Liver (tissue), 8 donors: ENCODE measurements at regions not wholly inside any gene's neighbourhood (a gene's known extent, or its start where the extent isn't known, plus 50 kb on each side); places are given as distances from the start of the nearest gene placed in this dataset.

Experiments
- DNase-seq: peaks from one replicate; pipeline ENCODE4 v3.0.0-alpha.2; 2017; ENCODE audit warnings: low spot score
- H3K27ac ChIP-seq, 2 donors: one replicate each; pipeline ENCODE4 v1.7.0; 2013; ENCODE audit warnings: inconsistent platforms in 2 of 2, low read length in 2 of 2, control low read depth in 1 of 2, low read depth in 1 of 2, mild to moderate bottlenecking in 1 of 2
- H3K27me3 ChIP-seq, 4 donors: one replicate each; pipeline versions ENCODE4 v1.6.1 to v1.7.0; 2013; ENCODE audit warnings: low read length in 3 of 4, inconsistent platforms in 1 of 4, mild to moderate bottlenecking in 1 of 4, moderate library complexity in 1 of 4; ENCODE audit not compliant: control insufficient read depth in 4 of 4, insufficient read depth in 4 of 4
- H3K36me3 ChIP-seq, 4 donors: one replicate each; pipeline versions ENCODE4 v1.6.1 to v1.7.0; 2013; ENCODE audit warnings: low read length in 3 of 4, mild to moderate bottlenecking in 3 of 4, low read depth in 1 of 4, moderate library complexity in 1 of 4; ENCODE audit not compliant: control insufficient read depth in 4 of 4, insufficient read depth in 3 of 4
- H3K4me1 ChIP-seq, 4 donors: one replicate each; pipeline versions ENCODE4 v1.6.1 to v1.7.0; 2013; ENCODE audit warnings: low read length in 3 of 4, mild to moderate bottlenecking in 3 of 4, moderate library complexity in 1 of 4; ENCODE audit not compliant: control insufficient read depth in 4 of 4, insufficient read depth in 4 of 4
- H3K4me3 ChIP-seq, 3 donors: one replicate each; pipeline versions ENCODE4 v1.6.1 to v1.7.0; 2013; ENCODE audit warnings: low read length in 3 of 3, control low read depth in 1 of 3, low read depth in 1 of 3, mild to moderate bottlenecking in 1 of 3
- H3K9ac ChIP-seq, 2 donors: one replicate each; pipeline ENCODE4 v1.7.0; 2013; ENCODE audit warnings: low read length in 2 of 2, mild to moderate bottlenecking in 2 of 2, moderate library complexity in 2 of 2, control low read depth in 1 of 2, low read depth in 1 of 2
- H3K9me3 ChIP-seq, 4 donors: one replicate each; pipeline versions ENCODE4 v1.6.1 to v1.7.0; 2013; ENCODE audit warnings: low read length in 3 of 4; ENCODE audit not compliant: control insufficient read depth in 4 of 4
- CTCF ChIP-seq: fragments of 150-350 bp; IDR thresholded peaks from 2 replicates; pipeline ENCODE4 v1.5.1; 2017; ENCODE audit warnings: improper control_type of control experiment, low read depth, low read length; ENCODE audit not compliant: missing input control
- EGR1 ChIP-seq, 2 donors: IDR thresholded peaks; 2 replicates each; pipeline ENCODE4 v1.6.1; 2016 to 2018; ENCODE audit warnings: antibody characterized with exemption in 2 of 2, low read depth in 2 of 2
- FOXA1 ChIP-seq: IDR thresholded peaks from 2 replicates; pipeline ENCODE4 v1.6.1; 2016; ENCODE audit warnings: antibody characterized with exemption
- FOXA2 ChIP-seq: IDR thresholded peaks from 2 replicates; pipeline ENCODE4 v1.6.1; 2016; ENCODE audit warnings: antibody characterized with exemption
- GABPA ChIP-seq, 2 donors: IDR thresholded peaks in 1 of 2; conservative IDR thresholded peaks in 1 of 2; 2 replicates each; pipeline ENCODE4 v1.6.1; 2016; ENCODE audit warnings: antibody characterized with exemption in 2 of 2, mild to moderate bottlenecking in 1 of 2, moderate library complexity in 1 of 2
- HNF4A ChIP-seq, 2 donors: conservative IDR thresholded peaks; 2 replicates each; pipeline ENCODE4 v1.6.1; 2016; ENCODE audit warnings: antibody characterized with exemption in 2 of 2, mild to moderate bottlenecking in 2 of 2
- HNF4G ChIP-seq: IDR thresholded peaks from 2 replicates; pipeline ENCODE4 v1.6.1; 2016; ENCODE audit warnings: antibody characterized with exemption
- JUND ChIP-seq, 2 donors: IDR thresholded peaks; 2 replicates each; pipeline ENCODE4 v1.6.1; 2016; ENCODE audit warnings: antibody characterized with exemption in 2 of 2
- NR2F2 ChIP-seq: IDR thresholded peaks from 2 replicates; pipeline ENCODE4 v1.6.1; 2016; ENCODE audit warnings: antibody characterized with exemption
- RAD21 ChIP-seq, 2 donors: IDR thresholded peaks; 2 replicates each; pipeline ENCODE4 v1.6.1; 2016; ENCODE audit warnings: antibody characterized with exemption in 2 of 2, mild to moderate bottlenecking in 2 of 2
- REST ChIP-seq: IDR thresholded peaks from 2 replicates; pipeline ENCODE4 v1.6.1; 2016; ENCODE audit warnings: antibody characterized with exemption, mild to moderate bottlenecking
- RXRA ChIP-seq, 2 donors: IDR thresholded peaks; 2 replicates each; pipeline ENCODE4 v1.6.1; 2017 to 2018; ENCODE audit warnings: antibody characterized with exemption in 2 of 2, mild to moderate bottlenecking in 1 of 2
- SP1 ChIP-seq: IDR thresholded peaks from 2 replicates; pipeline ENCODE4 v1.6.1; 2018; ENCODE audit warnings: antibody characterized with exemption, mild to moderate bottlenecking
- TAF1 ChIP-seq: conservative IDR thresholded peaks from 2 replicates; pipeline ENCODE4 v1.6.1; 2016; ENCODE audit warnings: antibody characterized with exemption, mild to moderate bottlenecking
- YY1 ChIP-seq: IDR thresholded peaks from 2 replicates; pipeline ENCODE4 v1.6.1; 2016; ENCODE audit warnings: antibody characterized with exemption, mild to moderate bottlenecking
- WGBS: extraction: QIAGEN DNeasy Blood & Tissue Kit; methylation state at CpG from one replicate; pipeline ENCODE4 v1.1.7; 2013; 5-methylcytosine and 5-hydroxymethylcytosine counted together
- TF ChIP-seq, protein P1 (sequence below): IDR thresholded peaks from 2 replicates; pipeline ENCODE4 v1.6.1; 2016; ENCODE audit warnings: antibody characterized with exemption
- TF ChIP-seq, protein P2 (sequence below): IDR thresholded peaks from 2 replicates; pipeline ENCODE4 v1.6.1; 2016; ENCODE audit warnings: antibody characterized with exemption
- TF ChIP-seq, protein P3 (sequence below): IDR thresholded peaks from 2 replicates; pipeline ENCODE4 v1.6.1; 2016; ENCODE audit warnings: antibody characterized with exemption
- donor health status: healthy.
- donor health status: healthy.
- donor health status: healthy.
- donor health status: healthy.
- donor health status: healthy.

- Histone ChIP-seq H3K27me3 (no peaks in the 10 kb centered on the region), H3K4me1 (no peaks in the 10 kb centered on the region), H3K9ac (no peak overlapping the region), H3K9me3 (peaks cover 0 to 4% (median 0%) of the 10 kb centered on the region in 4 donors), H3K27ac (no peak overlapping the region), H3K4me3 (no peak overlapping the region), H3K36me3 (no peaks in the 10 kb centered on the region)
- TF ChIP-seq HNF4A (conservative IDR thresholded peaks at IDR 0.05) (no peak), FOXA2 (no peak), JUND (IDR thresholded peaks at IDR 0.05) (no peak), HNF4G (no peak), EGR1 (IDR thresholded peaks at IDR 0.05; ENCODE audit: low read depth in 2 of 2) (no peak), TAF1 (no peak), SP1 (no peak), FOXA1 (no peak), GABPA (IDR thresholded peaks at IDR 0.05 in 1 of 2, conservative IDR thresholded peaks at IDR 0.05 in 1 of 2) (no peak), YY1 (no peak), RXRA (IDR thresholded peaks at IDR 0.05) (no peak), REST (no peak), RAD21 (IDR thresholded peaks at IDR 0.05) (no peak), NR2F2 (no peak), CTCF (no peak)
- TF ChIP-seq, protein P1, sequence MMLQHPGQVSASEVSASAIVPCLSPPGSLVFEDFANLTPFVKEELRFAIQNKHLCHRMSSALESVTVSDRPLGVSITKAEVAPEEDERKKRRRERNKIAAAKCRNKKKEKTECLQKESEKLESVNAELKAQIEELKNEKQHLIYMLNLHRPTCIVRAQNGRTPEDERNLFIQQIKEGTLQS = no peak
- TF ChIP-seq, protein P2, sequence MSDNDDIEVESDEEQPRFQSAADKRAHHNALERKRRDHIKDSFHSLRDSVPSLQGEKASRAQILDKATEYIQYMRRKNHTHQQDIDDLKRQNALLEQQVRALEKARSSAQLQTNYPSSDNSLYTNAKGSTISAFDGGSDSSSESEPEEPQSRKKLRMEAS = no peak
- TF ChIP-seq, protein P3, sequence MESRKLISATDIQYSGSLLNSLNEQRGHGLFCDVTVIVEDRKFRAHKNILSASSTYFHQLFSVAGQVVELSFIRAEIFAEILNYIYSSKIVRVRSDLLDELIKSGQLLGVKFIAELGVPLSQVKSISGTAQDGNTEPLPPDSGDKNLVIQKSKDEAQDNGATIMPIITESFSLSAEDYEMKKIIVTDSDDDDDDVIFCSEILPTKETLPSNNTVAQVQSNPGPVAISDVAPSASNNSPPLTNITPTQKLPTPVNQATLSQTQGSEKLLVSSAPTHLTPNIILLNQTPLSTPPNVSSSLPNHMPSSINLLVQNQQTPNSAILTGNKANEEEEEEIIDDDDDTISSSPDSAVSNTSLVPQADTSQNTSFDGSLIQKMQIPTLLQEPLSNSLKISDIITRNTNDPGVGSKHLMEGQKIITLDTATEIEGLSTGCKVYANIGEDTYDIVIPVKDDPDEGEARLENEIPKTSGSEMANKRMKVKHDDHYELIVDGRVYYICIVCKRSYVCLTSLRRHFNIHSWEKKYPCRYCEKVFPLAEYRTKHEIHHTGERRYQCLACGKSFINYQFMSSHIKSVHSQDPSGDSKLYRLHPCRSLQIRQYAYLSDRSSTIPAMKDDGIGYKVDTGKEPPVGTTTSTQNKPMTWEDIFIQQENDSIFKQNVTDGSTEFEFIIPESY = no peak
- WGBS = 98% methylated on average over 1 of the region's 1 CpG
- DNase-seq = no peak
These were observed 50.7 kb upstream of the BTG1 start for GRCh38 chr12:92196368-92196767.
